CD14-positive monocyte (primary cell): ENCODE measurements at regions not wholly inside any gene's neighbourhood (a gene's known extent, or its start where the extent isn't known, plus 50 kb on each side); places are given as distances from the start of the nearest gene placed in this dataset.

Experiments
- DNase-seq, 3 donors: peaks; one replicate each; pipeline ENCODE4 v3.0.0-alpha.2; 2011 to 2022
- H2AFZ ChIP-seq: 2 replicates; pipeline ENCODE4 v1.6.0; 2012; ENCODE audit warnings: mild to moderate bottlenecking, low read depth, low read length, inconsistent platforms; ENCODE audit not compliant: insufficient read depth, poor library complexity, severe bottlenecking
- H3K27ac ChIP-seq, 2 donors: 1 replicate in 1 of 2; 2 replicates in 1 of 2; pipeline ENCODE4 v1.5.1; 2012 to 2013; ENCODE audit warnings: low read length in 2 of 2, control low read depth in 1 of 2, inconsistent platforms in 1 of 2, low read depth in 1 of 2, mild to moderate bottlenecking in 1 of 2
- H3K27me3 ChIP-seq, 2 donors: one replicate each; pipeline versions ENCODE4 v1.6.0 to v1.6.1; 2011 to 2013; ENCODE audit warnings: low read length in 2 of 2; ENCODE audit not compliant: control insufficient read depth in 2 of 2, insufficient read depth in 2 of 2
- H3K36me3 ChIP-seq, 2 donors: replicated peaks in 1 of 2; 1 replicate in 1 of 2; 2 replicates in 1 of 2; pipeline versions ENCODE4 v1.5.1 to v1.6.1; 2012 to 2013; ENCODE audit warnings: low read length in 2 of 2, control low read depth in 1 of 2, inconsistent platforms in 1 of 2, mild to moderate bottlenecking in 1 of 2; ENCODE audit not compliant: insufficient read depth in 2 of 2, control insufficient read depth in 1 of 2
- H3K4me1 ChIP-seq, 2 donors: 1 replicate in 1 of 2; 2 replicates in 1 of 2; pipeline versions ENCODE4 v1.5.1 to v1.6.1; 2012 to 2013; ENCODE audit warnings: low read length in 2 of 2, control low read depth in 1 of 2, inconsistent platforms in 1 of 2, mild to moderate bottlenecking in 1 of 2, moderate library complexity in 1 of 2; ENCODE audit not compliant: insufficient read depth in 2 of 2, control insufficient read depth in 1 of 2
- H3K4me2 ChIP-seq: replicated peaks from 2 replicates; pipeline ENCODE3; 2012; ENCODE audit warnings: low read length, moderate library complexity, mild to moderate bottlenecking; ENCODE audit not compliant: poor library complexity, severe bottlenecking; ENCODE audit errors: extremely low read depth
- H3K4me3 ChIP-seq, 3 experiments: fragments of 200-600 bp in 1 of 3; sonication (generic) in 1 of 3; replicated peaks in 1 of 3; 1 replicate in 2 of 3; 2 replicates in 1 of 3; pipeline ENCODE4 v1.5.1; 2011 to 2013; ENCODE audit warnings: low read length in 3 of 3, mild to moderate bottlenecking in 3 of 3, control low read depth in 2 of 3, low read depth in 2 of 3, inconsistent platforms in 1 of 3, moderate library complexity in 1 of 3
- H3K79me2 ChIP-seq: 2 replicates; pipeline ENCODE4 v1.6.0; 2012; ENCODE audit warnings: mild to moderate bottlenecking, control low read depth, inconsistent platforms, low read length, moderate library complexity; ENCODE audit not compliant: insufficient read depth
- H3K9ac ChIP-seq: 2 replicates; pipeline ENCODE4 v1.6.0; 2017; ENCODE audit warnings: low read length, mild to moderate bottlenecking; ENCODE audit not compliant: insufficient read depth, poor library complexity, severe bottlenecking
- H3K9me3 ChIP-seq, 2 donors: replicated peaks in 1 of 2; 1 replicate in 1 of 2; 2 replicates in 1 of 2; pipeline versions ENCODE4 v1.5.1 to v1.6.1; 2012 to 2013; ENCODE audit warnings: low read length in 2 of 2, control low read depth in 1 of 2; ENCODE audit not compliant: control insufficient read depth in 1 of 2, insufficient read depth in 1 of 2
- H4K20me1 ChIP-seq: 2 replicates; pipeline ENCODE4 v1.6.0; 2012; ENCODE audit warnings: mild to moderate bottlenecking, low read length, control low read depth, moderate library complexity; ENCODE audit not compliant: insufficient read depth
- H3K27ac Mint-ChIP-seq, 7 donors: one replicate each; pipeline ENCODE4 v1.8.0; 2020; ENCODE audit warnings: mild to moderate bottlenecking in 7 of 7, mixed read lengths in 7 of 7, moderate library complexity in 6 of 7, inconsistent platforms in 2 of 7
- H3K27me3 Mint-ChIP-seq, 3 donors: one replicate each; pipeline ENCODE4 v1.8.0; 2021 to 2022; ENCODE audit warnings: low read depth in 3 of 3, mild to moderate bottlenecking in 3 of 3, mixed read lengths in 3 of 3, moderate library complexity in 3 of 3, inconsistent platforms in 1 of 3
- H3K36me3 Mint-ChIP-seq, 2 donors: one replicate each; pipeline ENCODE4 v1.8.0; 2020; ENCODE audit warnings: mixed read lengths in 2 of 2, inconsistent platforms in 1 of 2, mild to moderate bottlenecking in 1 of 2
- H3K4me1 Mint-ChIP-seq: one replicate; pipeline ENCODE4 v1.8.0; 2020; ENCODE audit warnings: mild to moderate bottlenecking, mixed read lengths
- H3K4me3 Mint-ChIP-seq, 2 donors: one replicate each; pipeline ENCODE4 v1.8.0; 2020; ENCODE audit warnings: mild to moderate bottlenecking in 2 of 2, mixed read lengths in 2 of 2, moderate library complexity in 1 of 2
- H3K9me3 Mint-ChIP-seq, 7 donors: one replicate each; pipeline ENCODE4 v1.8.0; 2020 to 2022; ENCODE audit warnings: mixed read lengths in 7 of 7, mild to moderate bottlenecking in 6 of 7, moderate library complexity in 6 of 7, inconsistent platforms in 2 of 7
- CTCF ChIP-seq: fragments of 200-600 bp; IDR thresholded peaks from one replicate; pipeline ENCODE4 v1.8.0; 2022; ENCODE audit warnings: antibody characterized with exemption, mild to moderate bottlenecking
- WGBS: methylation state at CpG from one replicate; pipeline ENCODE4 v1.1.5; 2013; ENCODE audit warnings: missing lambda C conversion rate; ENCODE audit not compliant: insufficient coverage; 5-methylcytosine and 5-hydroxymethylcytosine counted together
- intact Hi-C, 2 donors: fragments of 100-400 bp; cut with micrococcal nuclease; formaldehyde crosslinking; loops; one replicate each; pipeline versions ENCODE4 v1.15.0 to v1.15.1; 2023

GRCh38 chr7:136234040-136234439, 256.9 kb upstream of the MTPN start:
- H3K4me1 ChIP-seq = no peaks in the 10 kb centered on the region
- no peaks in the 10 kb centered on the region for H4K20me1 ChIP-seq
- no peak overlapping the region for H3K27ac ChIP-seq
- no peaks in the 10 kb centered on the region for H3K36me3 Mint-ChIP-seq
- no peaks in the 10 kb centered on the region for H3K79me2 ChIP-seq
- H3K4me2 ChIP-seq = no peak overlapping the region
- H3K4me1 Mint-ChIP-seq = no peaks in the 10 kb centered on the region
- H3K36me3 ChIP-seq = no peaks in the 10 kb centered on the region
- DNase-seq = no peak
- H3K9ac ChIP-seq = no peak overlapping the region
- no peak overlapping the region for H2AFZ ChIP-seq
- H3K9me3 ChIP-seq = peaks cover 6% of the 10 kb centered on the region in 2 donors
- H3K27ac Mint-ChIP-seq = no peak overlapping the region
- intact Hi-C loops = no loop called here
- TF ChIP-seq CTCF = no peak
- H3K9me3 Mint-ChIP-seq = peaks cover 4 to 21% (median 11%) of the 10 kb centered on the region in 7 donors
- H3K4me3 Mint-ChIP-seq = no peak overlapping the region
- H3K4me3 ChIP-seq = no peak overlapping the region
- H3K27me3 Mint-ChIP-seq = peaks cover 0 to 1% (median 0%) of the 10 kb centered on the region in 3 donors
- no peaks in the 10 kb centered on the region for H3K27me3 ChIP-seq

GRCh38 chr7:136230210-136230609, 253.1 kb upstream of the MTPN start:
- DNase-seq = no peak
- WGBS = no CpG with 5 or more reads among the region's 1 CpG
- no peaks in the 10 kb centered on the region for H3K4me1 ChIP-seq
- H3K4me2 ChIP-seq = no peak overlapping the region
- no peak overlapping the region for H3K9ac ChIP-seq
- no peak overlapping the region for H2AFZ ChIP-seq
- H3K4me3 ChIP-seq = no peak overlapping the region
- no peaks in the 10 kb centered on the region for H4K20me1 ChIP-seq
- no peaks in the 10 kb centered on the region for H3K36me3 ChIP-seq
- Mint-ChIP-seq H3K27me3 (peaks cover 0 to 1% (median 0%) of the 10 kb centered on the region in 3 donors), H3K36me3 (no peaks in the 10 kb centered on the region), H3K9me3 (peaks cover 2 to 12% (median 4%) of the 10 kb centered on the region in 7 donors), H3K4me3 (no peak overlapping the region), H3K4me1 (no peaks in the 10 kb centered on the region), H3K27ac (no peak overlapping the region)
- peaks cover 1 to 6% of the 10 kb centered on the region in 2 donors for H3K9me3 ChIP-seq
- no peaks in the 10 kb centered on the region for H3K27me3 ChIP-seq
- intact Hi-C loops = no loop called here
- TF ChIP-seq CTCF = no peak
- H3K27ac ChIP-seq = no peak overlapping the region
- H3K79me2 ChIP-seq = no peaks in the 10 kb centered on the region
